ENCODE measurements at regions not wholly inside any gene's neighbourhood (a gene's known extent, or its start where the extent isn't known, plus 50 kb on each side); places are given as distances from the start of the nearest gene placed in this dataset.

- DNase-seq: no peak
These were observed 348.3 kb upstream of the TUSC1 start for GRCh38 chr9:26026423-26027100.

- DNase-seq: no peak
These were observed 335.0 kb upstream of the TUSC1 start for GRCh38 chr9:26013199-26013598.

DNA sequence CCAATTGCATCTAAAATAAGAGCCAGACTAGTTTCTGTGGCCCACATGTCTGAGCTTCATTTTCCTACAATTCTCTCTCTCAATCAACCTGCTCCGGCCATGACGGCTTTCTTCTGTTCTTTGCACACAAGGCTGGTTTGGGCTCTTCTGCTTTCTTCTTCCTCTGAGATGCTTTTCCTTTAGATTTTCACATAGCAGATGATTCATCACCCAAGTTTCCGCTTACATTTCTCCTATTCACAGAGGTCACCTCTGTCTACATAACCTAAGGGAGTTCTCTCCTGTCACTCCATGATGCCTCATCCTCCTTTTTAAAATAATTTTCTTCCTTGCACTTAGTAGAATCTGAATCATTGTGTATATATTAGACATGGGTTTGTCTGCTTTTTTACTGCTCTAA, 334.6 kb upstream of the TUSC1 start:
- DNase-seq: no peak

DNA sequence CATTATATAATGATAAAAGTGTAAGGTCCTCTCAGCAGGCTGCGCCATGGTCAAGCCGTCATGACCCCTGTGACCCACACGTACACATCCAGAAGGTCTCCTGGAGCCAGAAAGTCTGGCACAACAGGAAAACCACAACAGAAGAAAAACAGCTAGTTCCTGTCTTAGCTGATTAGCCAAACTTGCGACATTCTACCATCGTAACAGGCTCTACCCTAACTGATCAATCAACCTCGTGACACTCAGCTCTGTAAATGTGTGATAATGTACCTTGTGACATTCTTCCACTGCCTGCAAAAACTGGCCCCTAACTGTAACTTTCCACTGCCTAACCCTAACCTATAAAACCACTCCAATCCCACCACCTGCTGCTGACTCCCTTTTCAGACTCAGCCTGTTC, 316.4 kb upstream of the TUSC1 start:
- no peak for DNase-seq

DNA sequence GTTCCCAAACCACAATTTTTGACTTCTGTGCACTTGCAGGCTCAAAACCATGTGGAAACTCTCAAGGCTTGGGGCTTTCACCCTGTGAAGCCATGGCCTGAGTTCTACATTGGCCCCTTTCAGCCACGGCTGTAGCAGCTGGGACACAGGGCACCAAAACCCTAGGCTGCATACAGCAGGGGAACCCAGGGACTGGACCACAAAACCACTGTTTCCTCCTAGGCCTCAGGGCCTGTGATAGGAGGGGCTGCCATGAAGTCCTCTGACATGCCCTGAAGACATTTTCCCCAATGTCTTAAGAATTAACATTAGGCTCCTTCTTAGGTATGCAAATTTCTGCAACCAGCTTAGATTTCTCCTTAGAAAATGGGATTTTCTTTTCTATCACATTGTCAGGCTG, 312.1 kb upstream of the TUSC1 start:
- DNase-seq: no peak

- no peak for DNase-seq
These were observed 297.4 kb upstream of the TUSC1 start for GRCh38 chr9:25975667-25976066.

DNA sequence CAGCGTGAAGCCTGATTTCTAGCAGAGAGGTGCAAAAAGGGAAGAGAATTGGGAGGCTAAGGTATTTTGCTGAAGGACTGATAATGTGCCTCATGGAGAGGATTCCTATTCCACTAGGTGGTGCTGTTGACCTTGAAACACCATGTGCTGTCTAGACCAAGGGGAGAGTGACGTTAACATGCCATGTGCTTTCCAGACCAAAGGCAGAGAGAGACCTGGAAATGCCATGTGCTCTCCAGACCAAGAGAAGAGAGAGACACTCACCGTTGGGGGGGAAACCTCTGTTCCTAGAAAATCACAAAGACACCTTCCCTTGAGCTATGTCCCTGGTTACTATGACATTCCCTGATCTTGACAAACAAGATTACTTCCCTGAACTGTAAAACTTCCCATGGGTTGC, 286.0 kb upstream of the TUSC1 start:
- peak; percentile 11 for DNase-seq

DNA sequence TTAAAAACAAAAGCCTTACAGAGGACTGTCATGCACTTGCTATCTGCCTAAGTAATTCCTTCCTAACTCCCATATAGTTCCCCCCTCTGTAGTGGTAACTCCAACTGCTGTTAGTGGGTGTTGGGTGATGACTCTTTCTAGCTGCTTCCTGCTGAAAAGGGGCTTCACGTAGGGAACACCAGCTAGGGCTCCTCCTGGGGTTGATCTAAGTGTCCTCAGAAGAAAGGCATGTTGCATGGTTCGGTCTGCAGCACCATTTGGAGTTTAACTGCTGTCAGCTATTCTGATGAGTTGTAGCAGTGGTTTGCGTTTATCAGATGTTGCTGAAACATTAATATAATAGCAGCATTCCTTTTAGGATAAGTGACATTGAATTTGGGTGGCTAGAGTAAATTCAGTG, 281.9 kb upstream of the TUSC1 start:
- no peak for DNase-seq

GRCh38 chr9:25954209-25954608, 276.0 kb upstream of the TUSC1 start:
- no peak for DNase-seq

- no peak for DNase-seq
These were observed 269.9 kb upstream of the TUSC1 start for GRCh38 chr9:25948182-25948581.

- no peak for DNase-seq
These were observed 260.9 kb upstream of the TUSC1 start for GRCh38 chr9:25939126-25939525.

- DNase-seq: no peak
These were observed 257.8 kb upstream of the TUSC1 start for GRCh38 chr9:25936031-25936430.

DNA sequence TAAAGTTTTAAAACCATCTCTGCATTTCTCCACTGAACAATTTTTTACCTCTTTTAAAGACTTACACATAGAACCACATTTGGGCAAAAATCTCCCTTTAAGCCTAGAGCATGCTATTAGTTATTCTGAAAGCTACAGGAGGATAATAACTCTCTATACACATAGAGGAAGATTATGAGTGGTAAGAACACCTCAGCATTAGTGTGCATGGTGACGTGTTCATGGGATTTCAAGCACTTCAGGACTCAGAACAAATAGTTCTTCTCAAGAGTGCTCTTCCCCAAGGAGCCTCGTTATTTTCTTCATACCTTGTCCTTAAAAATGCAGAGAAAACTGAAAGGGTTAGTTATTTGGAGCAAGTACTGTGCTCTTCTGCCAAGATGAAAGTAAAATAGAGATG, 256.9 kb upstream of the TUSC1 start:
- DNase-seq: no peak

DNA sequence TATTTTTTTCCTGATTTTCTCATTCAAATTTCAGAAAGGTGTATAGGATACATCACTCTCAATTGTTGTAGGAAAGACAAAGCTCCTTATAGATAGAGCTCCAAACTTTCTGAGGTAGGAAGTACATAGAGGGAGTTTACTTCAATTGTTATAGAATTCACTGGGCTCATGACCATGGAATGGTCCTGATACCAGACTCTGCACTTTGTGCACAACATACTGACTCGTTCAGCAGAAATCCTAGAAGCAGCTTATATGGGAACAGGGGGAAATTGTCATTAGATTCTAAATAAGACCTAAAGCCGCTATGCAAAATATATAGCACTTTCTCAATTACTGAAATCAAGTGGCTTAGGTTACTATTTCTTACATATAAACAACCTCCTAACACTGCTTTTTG, 240.5 kb upstream of the TUSC1 start:
- DNase-seq: no peak

- DNase-seq: no peak
These were observed 239.6 kb upstream of the TUSC1 start for GRCh38 chr9:25917731-25918362.

GRCh38 chr9:25913806-25914205, 235.6 kb upstream of the TUSC1 start:
- DNase-seq: no peak

- no peak for DNase-seq
These were observed 226.5 kb upstream of the TUSC1 start for GRCh38 chr9:25904701-25905100.

GRCh38 chr9:25891527-25891926, 213.3 kb upstream of the TUSC1 start:
- DNase-seq: no peak

- no peak for DNase-seq
These were observed 211.4 kb upstream of the TUSC1 start for GRCh38 chr9:25889661-25890060.

- no peak for DNase-seq
These were observed 198.0 kb upstream of the TUSC1 start for GRCh38 chr9:25876248-25876647.

DNA sequence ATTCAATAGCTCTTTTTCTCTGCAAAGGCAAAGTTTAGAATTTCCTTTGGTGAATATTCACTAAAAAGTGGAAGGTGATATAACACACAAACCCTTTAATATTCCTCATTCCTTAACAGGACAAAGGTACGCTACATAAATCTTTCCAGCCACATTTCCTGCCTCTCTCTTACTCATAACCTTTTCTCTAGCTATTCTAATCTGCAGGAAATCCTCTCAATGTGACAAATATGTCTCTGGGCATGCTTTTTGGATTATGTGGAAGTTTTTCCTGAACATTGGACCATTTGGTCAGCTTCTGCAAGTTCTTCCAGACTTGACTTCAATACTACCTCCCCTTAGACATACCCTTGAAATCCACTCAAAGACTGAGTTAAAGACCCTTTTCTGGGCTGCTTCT, 186.3 kb upstream of the TUSC1 start:
- DNase-seq: no peak

DNA sequence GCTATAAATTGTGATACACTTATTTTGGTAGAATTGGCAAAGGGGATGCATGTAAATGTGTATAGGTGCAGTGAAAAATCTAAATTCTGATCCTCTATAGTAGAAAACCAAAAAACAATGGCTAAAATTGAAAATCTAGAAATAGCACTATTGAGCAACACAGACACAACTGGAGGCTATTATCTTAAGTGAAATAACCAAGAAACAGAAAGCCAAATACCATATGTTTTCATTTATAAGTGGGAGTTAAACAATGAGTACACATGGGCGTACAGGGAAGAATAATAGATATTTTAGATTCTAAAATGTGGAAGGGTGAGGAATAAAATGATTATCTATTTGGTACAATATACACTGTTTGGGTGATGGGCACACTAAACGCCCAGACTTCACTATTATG, 183.2 kb upstream of the TUSC1 start:
- DNase-seq: no peak

- DNase-seq: no peak
These were observed 178.9 kb upstream of the TUSC1 start for GRCh38 chr9:25857147-25857546.

- DNase-seq: no peak
These were observed 172.6 kb upstream of the TUSC1 start for GRCh38 chr9:25850803-25851202.

DNA sequence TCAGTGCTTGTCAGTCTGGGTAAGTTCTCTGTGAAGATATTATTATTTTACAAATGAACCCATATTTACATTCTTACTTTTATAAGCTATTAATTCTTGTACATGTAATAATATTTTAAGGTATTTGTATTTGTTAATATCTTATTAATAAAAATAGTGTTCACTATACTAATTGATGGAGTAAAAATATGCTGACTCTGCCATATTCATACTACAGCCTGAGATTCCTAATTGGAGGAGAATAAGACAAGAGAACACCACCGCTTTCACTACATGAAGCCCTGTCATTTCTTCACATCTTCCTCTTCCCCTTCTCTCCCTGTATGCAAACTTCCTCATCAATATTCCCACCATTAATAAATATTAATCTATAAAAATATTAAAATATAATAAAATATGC, 167.6 kb upstream of the TUSC1 start:
- no peak for DNase-seq
